NCI-H1417 (cell line): ENCODE measurements at regions not wholly inside any gene's neighbourhood (a gene's known extent, or its start where the extent isn't known, plus 50 kb on each side); places are given as distances from the start of the nearest gene placed in this dataset.

Source experiments
- DNase-seq, 3 experiments: peaks; one replicate each; lab custom pipeline; 2025; lab: John Stamatoyannopoulos, UW

DNA sequence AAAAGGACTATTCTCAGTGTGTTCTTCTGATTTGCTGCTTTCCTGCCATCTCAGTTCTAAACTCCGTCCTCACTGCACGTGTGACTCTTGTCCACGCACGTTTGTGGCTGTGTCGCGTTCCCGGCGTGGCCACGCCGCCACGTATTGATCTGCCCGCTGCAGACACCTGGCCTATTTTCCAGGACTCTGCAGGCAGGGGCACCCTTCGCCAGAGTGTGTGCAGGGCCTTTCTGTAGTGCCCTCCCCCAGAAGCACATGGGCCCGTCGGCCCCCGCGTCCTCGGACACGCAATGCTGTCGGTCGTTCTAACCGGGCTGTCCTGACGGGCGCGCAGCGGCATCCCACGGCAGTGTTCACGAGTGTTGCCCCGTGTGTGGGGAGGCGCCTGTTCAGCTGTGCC is 87.6 kb downstream of the YTHDF1 start:
- no peak for DNase-seq

DNA sequence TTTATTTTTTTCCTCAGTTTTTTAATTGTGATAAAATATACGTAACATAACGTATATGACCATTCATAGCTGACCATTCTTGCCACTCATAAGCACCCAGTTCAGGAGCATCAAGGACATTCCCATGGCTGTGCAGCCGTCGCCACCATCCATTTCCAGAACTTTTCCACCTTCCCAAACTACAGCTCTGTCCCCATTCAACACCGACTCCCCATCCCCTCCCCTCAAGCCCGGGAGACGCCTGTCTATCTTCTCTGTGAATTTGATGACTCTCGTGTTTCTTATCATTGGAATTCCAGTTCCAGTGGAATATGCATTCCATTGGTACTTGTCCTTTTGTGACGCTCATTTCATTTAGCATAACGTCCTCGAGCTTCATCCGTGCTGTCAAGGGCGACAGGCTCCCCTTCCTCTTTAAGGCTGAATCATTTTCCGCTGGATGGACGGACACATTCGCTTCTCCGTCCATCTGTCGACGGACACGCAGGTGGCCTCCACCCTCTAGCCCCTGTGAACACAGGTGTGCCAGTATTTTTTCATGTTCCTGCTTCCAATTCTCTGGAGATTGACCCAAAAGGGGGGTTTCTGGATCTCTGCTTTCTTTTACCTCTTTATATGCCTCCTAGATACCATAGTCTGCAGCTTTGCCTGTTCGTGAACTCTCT is 88.1 kb downstream of the YTHDF1 start:
- no peak for DNase-seq

DNA sequence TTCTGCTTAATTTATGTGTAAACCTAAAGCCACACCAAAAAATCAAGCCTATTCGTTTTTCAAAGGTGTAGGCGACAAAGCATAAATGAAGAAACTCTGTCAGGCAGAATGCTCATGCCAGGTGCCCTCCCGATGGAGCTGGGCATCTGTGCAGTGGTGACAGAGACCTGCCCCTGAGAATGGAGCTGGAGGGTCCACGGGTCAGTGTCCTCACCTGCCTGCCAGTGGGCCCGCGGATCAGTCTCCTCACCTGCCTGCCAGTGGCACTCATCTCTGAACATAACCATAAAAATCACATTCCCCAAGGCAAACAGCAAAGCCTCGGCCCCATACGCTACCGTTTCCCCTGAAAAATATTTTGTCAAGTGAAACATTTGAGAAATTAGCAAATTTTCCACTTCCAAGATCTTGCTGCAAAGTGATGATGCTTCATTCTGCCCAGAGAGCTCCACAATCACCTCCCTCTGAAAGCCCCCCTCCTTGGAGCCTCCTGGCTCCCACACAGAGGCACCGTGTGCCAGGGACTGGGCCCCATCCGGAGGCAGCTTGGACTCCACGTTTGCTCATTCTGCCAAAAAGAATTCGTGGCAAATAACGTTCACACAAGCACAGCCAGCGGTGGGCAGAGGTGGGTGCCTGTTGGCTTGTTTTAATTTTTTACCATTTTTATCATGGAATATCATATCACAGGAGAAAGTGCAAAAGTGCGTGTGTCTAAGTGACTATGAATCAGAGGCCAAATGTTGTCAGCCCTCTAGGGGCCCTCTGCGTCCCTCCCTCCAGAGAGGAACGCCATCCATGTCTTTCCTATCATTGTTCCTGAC is 88.8 kb downstream of the YTHDF1 start:
- DNase-seq: no peak

DNA sequence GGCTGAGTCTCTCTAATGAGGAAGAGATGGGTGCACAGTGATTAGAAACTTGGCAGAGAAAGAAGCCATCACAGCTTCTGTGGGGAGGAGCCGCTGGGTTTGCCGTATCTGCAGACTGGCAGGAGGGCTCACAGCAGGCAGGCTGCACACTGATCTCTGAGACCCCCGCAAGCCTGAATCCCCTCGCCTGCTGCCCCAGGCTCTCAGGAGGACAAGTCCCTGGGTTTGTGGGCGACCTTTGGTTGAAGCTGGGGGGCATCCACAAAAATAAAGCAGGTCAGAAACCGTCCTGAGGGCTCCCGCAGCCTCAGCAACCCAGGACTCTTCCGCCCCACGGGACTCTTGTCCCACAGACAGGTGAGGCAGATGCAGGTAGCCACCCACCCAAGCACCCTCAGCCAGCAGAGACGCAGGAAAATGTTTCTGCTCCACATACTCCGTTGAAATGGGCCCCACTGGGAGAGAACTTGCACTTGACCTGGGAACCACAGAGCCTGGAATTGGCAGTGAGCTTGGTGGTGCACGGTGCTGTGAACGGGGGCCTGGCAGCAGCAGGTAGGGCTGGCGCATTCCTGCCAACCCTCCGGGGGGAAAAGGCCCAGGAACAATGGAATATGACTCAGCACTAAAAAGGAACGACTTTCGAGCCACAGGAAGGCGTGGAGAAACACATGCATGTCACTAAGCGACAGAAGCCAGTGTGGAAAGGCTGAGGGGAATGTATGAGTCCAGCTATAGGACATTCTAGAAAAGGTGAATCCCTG is 89.9 kb downstream of the YTHDF1 start:
- no peak for DNase-seq

DNA sequence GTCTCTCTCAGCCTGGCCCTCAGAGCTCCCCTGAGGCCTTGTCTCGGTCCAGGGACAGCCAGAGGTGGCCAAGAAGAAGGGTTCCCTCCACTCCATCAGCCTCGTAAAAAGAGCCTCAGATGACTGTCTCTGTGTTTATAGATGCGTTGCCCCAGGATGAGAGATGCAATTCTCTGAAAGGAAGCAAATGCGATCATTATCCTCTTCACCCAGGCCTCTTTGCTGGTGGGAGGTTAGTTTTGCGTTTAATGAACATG is 90.4 kb downstream of the YTHDF1 start:
- DNase-seq: peak in 1 of 3 experiments; percentile 38

DNA sequence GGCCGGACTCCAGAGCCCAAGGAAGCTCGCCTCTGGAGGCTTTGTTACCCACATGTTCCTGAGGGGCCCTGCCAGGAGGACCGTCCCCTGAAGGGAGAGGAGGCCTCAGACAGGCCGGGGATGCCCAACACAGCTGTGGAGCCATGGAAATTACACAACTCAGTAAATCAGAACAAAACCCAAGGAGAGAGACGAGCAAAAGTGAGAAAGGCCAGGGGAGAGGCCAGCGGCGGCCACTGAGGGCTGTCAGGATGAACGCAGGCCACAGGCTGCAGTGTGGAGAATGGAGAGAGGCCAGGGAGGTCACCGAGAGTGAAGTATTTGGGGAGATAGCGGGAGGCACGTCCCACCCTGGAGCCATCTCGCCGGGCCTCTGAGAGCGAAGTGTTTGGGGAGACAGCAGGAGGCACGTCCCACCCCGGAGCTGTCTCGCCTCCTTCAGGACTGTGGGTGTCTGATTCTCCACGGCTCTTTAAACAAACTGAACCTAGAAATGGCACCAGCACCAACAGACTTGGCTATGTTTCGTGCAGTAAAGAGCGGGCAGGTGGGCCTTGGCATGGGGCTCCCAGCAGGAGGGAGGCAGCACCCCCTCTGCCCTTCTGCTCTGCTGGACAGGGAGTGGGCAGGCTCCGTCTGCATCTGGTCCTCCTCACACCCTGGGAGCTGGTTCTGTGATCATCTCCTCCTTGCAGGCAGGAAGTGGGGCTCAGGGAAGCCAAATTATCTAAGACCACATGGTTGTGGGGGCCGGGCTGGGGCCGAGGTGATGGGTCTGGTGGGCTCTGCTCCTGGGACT is 91.0 kb downstream of the YTHDF1 start:
- no peak for DNase-seq

DNA sequence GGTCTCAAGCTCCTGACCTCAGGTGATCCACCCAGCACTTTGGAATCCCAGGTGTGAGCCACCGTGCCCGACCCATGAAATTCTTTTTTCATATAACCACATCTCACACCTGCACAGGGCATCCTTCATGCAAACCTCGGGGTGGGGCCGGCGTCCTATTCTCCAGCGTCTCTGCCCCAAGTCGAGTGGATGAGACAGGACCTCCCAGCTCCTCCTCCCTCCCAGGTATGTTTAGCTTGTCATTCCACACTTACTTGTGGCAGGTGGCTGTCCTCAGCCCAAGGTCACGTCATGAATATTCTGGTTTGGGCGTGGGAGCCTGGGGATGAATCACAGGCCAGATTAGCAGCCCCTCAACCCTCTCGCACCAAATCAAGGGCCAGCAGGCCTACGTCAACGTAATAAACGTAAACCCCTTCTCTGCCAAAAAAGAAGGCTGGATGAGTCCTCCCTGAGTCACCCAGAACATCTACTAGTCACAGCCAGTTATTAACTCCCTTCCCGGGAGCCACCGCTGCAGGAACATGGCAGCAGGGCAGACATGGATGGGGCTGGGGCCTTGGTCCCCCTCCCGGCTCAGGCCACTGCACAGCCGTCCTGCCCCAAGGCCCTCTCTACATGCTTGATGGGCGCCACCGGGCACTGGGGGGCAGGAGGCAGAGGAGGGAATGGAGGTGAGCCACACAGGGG is 91.7 kb downstream of the YTHDF1 start:
- DNase-seq: no peak

DNA sequence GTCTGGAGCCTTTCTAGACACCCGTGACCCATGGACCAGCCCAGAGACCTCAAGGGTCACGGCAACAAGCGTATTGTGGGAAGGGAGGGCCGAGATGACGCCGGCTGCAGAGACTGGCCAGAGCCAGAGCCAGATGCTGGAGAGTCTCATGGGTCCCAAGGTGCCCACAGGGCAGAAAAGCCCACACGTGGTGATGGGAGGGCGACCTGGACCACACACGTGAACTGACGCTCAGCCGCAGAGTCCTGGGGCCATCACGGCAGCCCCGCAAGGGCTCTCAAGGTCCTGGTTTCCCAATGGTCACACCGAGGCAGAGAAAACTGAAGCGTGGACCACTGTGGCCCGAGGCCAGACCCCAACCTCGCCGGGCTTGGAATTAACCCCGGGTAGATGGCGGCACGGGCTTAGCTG is 92.6 kb downstream of the YTHDF1 start:
- DNase-seq: no peak

DNA sequence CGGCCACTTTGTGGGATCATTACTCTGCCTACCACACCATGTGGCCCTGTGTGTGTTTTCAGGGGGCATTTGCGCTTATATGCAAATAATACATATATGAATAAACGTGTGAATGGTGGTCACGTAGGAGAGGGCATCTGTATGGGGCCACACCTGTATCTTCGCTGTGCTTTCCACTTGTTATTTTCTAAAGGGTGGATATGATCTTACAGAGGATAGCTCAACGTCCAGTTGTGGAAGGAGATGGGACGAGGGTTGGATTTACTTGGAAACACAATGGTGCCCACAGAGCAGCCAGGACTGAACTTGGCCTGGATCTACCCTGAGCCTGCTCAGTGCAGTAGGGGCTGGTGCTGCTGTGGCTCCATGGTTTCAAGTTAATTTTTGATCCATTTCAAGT is 93.3 kb downstream of the YTHDF1 start:
- no peak for DNase-seq

DNA sequence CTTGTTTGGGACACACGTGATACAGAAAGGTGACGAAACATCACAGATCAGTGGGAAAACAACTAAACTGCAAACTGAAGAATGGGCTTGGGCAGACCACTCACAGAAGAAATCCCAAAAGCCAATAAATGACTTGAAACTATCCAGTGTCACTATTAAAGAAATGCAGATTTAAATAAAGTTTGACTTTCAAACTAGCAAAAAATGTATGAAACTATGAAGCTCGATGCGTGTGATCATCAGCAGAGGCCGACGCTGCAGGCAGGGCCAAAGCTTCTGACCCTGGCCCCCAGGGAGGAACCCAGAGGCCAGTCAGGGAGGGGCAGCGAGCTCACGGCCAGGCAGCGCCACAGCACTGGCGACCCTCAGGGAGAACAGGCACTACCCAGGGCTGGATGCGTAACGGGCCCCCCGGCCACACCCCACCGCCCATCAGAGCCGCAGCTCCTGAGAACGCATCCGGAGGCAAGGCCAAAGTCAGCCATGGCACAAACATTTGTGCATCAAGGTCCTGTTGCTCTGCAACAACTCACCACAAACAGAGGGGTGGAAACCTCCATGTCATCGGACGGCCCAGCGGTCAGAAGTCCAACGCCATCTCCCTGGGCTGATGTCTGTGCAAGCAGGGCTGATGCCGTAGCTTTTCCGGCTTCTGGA is 94.1 kb downstream of the YTHDF1 start:
- no peak for DNase-seq

DNA sequence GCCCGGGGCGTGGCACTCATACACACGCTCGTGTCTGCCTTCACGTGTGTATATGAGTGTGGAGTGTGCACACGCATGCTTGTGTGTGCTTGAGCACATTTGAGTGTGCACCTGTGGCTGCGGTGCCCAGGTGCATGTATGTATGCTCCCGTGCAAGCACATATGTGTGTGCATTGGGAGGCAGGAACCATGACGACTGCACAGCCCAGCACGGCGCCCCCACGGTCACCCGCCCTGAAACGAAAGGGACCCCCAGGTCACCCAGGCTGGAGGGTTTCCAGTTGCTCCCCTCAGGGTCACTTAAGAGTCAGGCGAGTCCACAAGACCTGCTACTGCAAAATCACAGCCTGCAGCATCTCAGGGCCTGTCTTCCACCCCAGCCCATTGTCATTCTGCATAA is 94.7 kb downstream of the YTHDF1 start:
- DNase-seq: no peak

DNA sequence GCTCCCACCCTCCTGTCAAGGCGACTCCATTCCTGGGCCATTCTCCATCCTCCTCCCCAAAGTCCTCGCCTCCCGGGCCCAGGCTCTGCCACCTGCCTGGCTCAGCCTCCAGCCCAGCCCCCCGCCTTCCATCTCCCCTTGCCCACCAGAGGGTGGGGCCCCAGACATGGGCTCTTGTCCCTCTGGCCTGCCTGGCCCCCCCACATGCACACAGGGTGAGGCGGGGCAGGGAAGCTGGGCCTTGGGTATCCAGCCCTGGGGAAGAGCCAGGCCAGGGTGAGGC is 95.2 kb downstream of the YTHDF1 start:
- DNase-seq: no peak

DNA sequence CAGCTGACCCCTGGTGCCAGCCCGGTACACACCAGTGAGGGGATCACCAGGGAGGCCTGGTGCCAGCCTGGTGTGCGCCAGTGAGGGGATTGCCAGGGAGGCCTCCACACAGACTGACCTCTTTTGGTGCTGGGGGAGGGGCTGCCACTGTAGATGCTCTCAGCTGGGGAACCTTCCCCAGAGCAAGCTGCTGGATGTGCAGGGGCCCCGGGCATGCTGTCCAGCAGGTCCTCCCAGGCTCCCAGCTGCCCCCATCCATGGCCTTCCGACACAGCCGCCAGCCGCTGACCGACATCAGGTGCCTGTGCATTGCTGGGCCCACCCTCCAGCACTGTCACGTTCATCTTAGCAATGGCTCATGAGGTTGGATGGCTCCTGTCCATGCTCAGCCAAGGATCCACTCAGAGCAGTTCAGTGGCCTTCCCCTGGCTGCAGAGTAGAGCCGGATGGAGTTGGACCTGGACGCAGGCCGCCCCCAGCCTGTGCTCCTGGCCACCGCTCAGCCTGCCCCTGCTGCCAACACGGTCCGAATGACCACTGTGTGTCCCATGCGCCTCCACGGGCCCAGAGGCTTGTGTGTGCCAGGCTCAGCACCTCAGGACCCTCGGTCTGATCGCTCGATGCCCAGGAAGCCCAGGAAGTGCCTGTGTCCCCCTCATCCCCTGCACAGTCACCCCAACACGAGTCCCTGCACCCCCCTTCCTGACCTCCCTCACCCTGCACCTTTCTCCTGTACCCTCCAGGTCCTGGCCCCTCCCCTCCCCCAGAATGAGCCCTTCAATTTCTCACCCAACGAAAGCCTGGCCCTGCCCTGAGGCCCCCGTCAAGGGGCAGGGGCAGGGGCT is 95.7 kb downstream of the YTHDF1 start:
- no peak for DNase-seq

DNA sequence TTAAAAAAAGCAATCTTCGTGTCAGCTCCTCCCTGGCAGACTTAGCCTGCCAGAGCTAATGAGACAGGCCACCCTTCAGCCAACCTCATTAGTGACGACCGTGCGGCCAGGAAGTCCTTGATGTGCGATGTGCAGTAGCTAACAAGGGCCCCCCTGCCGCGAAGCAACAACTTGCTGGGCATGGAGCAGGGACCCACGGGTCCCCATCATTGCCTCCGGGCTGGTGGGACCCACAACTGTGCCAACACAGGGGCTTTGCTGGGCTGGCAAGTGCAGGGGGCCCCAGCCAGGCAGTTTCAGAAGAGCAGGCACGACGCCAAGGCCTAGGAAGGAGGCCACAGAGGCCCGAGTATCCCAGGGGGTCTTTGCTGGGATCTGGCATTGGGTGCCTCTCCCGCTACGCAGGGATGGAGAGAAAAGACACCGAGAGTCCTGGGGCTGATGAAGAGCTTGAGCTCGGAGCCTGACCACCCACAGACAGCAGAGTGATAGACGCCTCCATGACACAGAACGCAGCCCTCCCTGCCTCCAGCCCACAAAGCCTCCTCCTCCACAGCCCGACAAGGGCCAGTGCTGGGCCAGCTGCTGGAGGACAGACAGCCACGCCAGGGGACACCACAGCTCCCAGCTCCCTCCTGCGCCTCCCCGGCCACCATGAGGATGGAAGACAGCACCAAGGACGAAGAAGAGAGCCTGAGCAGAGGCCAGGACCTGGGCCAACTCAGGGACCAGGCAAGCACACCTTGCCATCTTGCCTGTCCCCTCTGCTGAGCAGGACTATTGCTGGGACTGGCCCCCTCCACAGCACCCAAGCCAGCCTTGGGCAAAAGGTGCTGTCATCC is 96.6 kb downstream of the YTHDF1 start:
- DNase-seq: peak in 2 of 3 experiments; percentile 76 to 90

DNA sequence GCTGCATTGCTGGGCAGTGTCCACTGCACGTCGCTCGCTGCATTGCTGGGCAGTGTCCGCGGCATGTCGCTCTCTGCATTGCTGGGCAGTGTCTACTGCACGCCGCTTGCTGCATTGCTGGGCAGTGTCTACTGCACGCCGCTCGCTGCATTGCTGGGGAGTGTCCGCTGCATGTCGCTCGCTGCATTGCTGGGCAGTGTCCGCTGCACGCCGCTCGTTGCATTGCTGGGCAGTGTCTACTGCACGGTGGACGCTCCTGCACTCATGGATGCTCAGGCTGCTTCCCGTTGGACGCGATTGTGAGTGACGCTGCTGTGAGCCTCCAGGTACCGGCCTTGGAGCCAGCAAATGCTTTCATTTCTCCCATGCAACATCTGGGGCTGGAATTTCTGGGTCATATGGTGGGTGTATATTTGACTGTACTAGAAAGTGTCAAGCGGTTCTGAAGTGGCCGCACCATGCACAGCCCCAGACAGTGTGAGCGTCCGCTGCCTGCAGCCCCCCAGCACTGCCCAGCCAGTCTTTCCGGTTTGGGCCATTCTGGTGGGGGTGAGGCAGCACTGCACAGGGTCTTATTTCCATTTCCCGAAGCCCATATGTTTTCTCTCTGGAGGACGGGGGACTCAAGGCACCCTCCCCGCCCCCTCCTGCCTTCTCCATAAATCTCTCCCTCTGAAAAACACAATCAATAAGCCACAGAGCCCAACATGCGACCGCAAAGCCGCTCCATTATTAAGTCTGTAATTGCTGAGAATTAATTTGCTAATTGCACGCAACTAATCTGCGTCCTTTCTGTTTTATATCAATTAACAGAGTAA is 97.4 kb downstream of the YTHDF1 start:
- peak in 1 of 3 experiments; percentile 76 for DNase-seq

DNA sequence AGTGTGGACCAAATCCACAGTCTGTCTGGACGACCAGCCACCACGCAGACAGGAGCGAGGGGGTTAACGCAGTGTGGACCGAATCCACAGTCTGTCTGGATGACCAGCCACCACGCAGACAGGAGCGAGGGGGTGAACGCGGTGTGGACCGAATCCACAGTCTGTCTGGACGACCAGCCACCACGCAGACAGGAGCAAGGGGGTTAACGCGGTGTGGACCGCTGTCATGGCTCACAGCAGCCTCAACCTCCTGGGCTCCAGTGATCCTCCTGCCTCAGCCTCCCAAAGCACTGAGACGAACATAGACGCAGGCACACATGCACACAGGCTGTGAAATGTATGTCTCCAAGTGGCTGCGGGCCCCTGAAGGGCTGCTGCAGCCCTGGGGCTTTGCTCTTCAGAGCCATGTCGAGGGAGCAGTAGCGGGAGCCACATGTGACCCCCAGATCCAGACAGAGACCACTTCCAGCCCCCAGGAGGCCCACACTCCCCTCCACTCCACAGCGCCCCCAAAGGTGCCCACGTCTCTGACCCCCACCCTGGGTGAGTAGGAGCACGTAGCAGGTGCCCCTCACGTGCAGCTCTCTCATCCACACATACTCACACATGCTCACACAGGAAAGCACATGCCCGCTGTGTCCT is 98.1 kb downstream of the YTHDF1 start:
- no peak for DNase-seq

DNA sequence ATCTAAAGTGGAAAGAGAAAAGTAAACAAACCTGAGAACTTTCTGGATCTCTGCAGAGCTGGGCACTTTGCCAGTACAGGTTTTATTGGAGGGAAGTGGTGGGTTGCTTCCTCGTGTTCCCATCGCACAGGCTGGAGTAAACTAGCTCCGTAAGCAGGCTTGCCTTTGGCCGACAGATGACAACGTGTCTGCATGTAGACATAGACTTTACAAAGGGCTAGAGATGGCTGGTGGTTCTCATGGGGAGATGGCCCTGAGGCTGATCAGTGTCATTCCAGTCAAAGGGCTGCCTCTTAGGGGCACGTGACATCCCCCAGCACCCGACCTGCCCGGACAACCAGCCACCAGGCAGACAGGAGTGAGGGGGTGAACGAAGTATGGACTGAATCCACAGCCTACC is 98.8 kb downstream of the YTHDF1 start:
- DNase-seq: peak in 1 of 3 experiments; percentile 40
